ENCODE measurements at regions not wholly inside any gene's neighbourhood (a gene's known extent, or its start where the extent isn't known, plus 50 kb on each side); places are given as distances from the start of the nearest gene placed in this dataset.

DNA sequence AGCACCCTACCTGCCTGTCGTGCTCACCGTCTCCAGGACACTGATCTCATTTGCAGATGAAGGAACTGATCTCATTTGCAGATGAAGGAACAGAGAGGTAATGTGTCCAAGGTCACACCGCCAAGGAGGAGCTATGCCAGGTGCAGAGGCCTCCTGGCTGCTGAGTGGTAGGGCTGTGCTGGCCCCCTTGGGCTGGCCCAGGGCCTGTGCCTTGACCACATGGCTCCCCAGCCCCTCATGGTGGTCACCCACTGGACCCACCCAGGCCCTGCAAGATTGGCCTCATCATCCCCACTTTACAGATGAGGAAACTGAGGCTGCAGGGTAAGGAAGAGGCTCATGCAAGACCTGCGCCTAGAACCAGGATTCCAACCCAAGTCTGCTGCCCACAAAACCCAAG lies 628.3 kb downstream of the MATN1 start:
- WGBS (ENCODE audit: low lambda C conversion rate), result 0% methylated on average over 1 of the region's 4 CpGs
- no peaks in the 10 kb centered on the region for H3K36me3 ChIP-seq (replicated peaks in 1 of 2; ENCODE audit: control insufficient read depth in 1 of 2, insufficient read depth in 2 of 2, low read length in 2 of 2)
- in situ Hi-C loops (cut with HindIII; ENCODE audit: extremely low pct_ligation_motif_present, low pct_unique_long_range_greater_than_20kb), result loop anchor here (25.0 kb wide), 1 partner anchor 708 kb away; no protein-coding TSS in a partner anchor
- no TSS peak for BruUV-seq (replicated peaks)
- intact Hi-C loops (cut with micrococcal nuclease; ENCODE audit: unreplicated experiment), result no loop called here
- H3K27me3 ChIP-seq (ENCODE audit: control insufficient read depth in 1 of 2, insufficient read depth in 2 of 2, low read length in 2 of 2), result no peaks in the 10 kb centered on the region
- no peak overlapping the region for H3K9ac ChIP-seq (ENCODE audit: insufficient read depth, low read depth, low read length)
- no peak overlapping the region for H3K4me3 ChIP-seq (replicated peaks in 1 of 3; ENCODE audit: insufficient read depth in 1 of 3, low read depth in 2 of 3, low read length in 3 of 3)
- no peak for FAIRE-seq
- H2AFZ ChIP-seq (ENCODE audit: low read length), result no peak overlapping the region
- ChIA-PET CTCF (ENCODE audit: low intra/inter-chr PET ratio, low total read pairs) (no interaction called here), POLR2A (no interaction called here)
- no peaks in the 10 kb centered on the region for H3K4me1 ChIP-seq (ENCODE audit: insufficient read depth, low read length)
- H3K9me3 ChIP-seq (ENCODE audit: low read length), result peaks cover 40% of the 10 kb centered on the region
- no peaks in the 10 kb centered on the region for H4K20me1 ChIP-seq (ENCODE audit: insufficient read depth, low read length)
- DNase-seq (ENCODE audit: low spot score), result no peak
- H3K27ac ChIP-seq (ENCODE audit: extremely low read length, insufficient read depth, low read length), result no peak overlapping the region
- H3K79me2 ChIP-seq (ENCODE audit: insufficient read depth, low read length), result no peaks in the 10 kb centered on the region
- H3K4me2 ChIP-seq (ENCODE audit: low read depth, low read length), result no peak overlapping the region
- ATAC-seq, result no peak
- TF ChIP-seq KDM3A (CRISPR knock-in tag; IDR thresholded peaks at IDR 0.05; ENCODE audit: low read depth) (no peak), ZNF891 (CRISPR knock-in tag; IDR thresholded peaks at IDR 0.05) (no peak), CHD4 (IDR thresholded peaks at IDR 0.05; ENCODE audit: borderline replicate concordance, low read length) (no peak), ATF1 (CRISPR knock-in tag; IDR thresholded peaks at IDR 0.05) (no peak), SATB2 (CRISPR knock-in tag; IDR thresholded peaks at IDR 0.05) (no peak), CCAR2 (optimal IDR thresholded peaks at IDR 0.05; ENCODE audit: low read depth, low read length) (no peak), CBX1 (IDR thresholded peaks at IDR 0.05; ENCODE audit: low read depth) (no peak), GABPB1 (CRISPR knock-in tag; IDR thresholded peaks at IDR 0.05) (no peak), ZNF292 (CRISPR knock-in tag; IDR thresholded peaks at IDR 0.05; ENCODE audit: borderline replicate concordance, low read depth) (no peak), KIAA2018 (CRISPR knock-in tag; IDR thresholded peaks at IDR 0.05; ENCODE audit: borderline replicate concordance) (no peak), HOMEZ (CRISPR knock-in tag; IDR thresholded peaks at IDR 0.05; ENCODE audit: low read depth) (no peak)
- TF ChIP-seq, protein P1, sequence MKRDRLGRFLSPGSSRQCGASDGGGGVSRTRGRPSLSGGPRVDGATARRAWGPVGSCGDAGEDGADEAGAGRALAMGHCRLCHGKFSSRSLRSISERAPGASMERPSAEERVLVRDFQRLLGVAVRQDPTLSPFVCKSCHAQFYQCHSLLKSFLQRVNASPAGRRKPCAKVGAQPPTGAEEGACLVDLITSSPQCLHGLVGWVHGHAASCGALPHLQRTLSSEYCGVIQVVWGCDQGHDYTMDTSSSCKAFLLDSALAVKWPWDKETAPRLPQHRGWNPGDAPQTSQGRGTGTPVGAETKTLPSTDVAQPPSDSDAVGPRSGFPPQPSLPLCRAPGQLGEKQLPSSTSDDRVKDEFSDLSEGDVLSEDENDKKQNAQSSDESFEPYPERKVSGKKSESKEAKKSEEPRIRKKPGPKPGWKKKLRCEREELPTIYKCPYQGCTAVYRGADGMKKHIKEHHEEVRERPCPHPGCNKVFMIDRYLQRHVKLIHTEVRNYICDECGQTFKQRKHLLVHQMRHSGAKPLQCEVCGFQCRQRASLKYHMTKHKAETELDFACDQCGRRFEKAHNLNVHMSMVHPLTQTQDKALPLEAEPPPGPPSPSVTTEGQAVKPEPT (CRISPR knock-in tag; IDR thresholded peaks at IDR 0.05; ENCODE audit: low read depth), result no peak
